NT2/D1 (cell line): ENCODE measurements at regions not wholly inside any gene's neighbourhood (a gene's known extent, or its start where the extent isn't known, plus 50 kb on each side); places are given as distances from the start of the nearest gene placed in this dataset.

Source experiments
- DNase-seq: peaks from one replicate; pipeline ENCODE4 v3.0.0-alpha.2; 2011; ENCODE audit warnings: low read depth, low spot score
- H3K27me3 ChIP-seq: 2 replicates; pipeline ENCODE4 v1.6.0; 2011; ENCODE audit warnings: mild to moderate bottlenecking; ENCODE audit not compliant: insufficient read length, insufficient read depth
- H3K36me3 ChIP-seq: 2 replicates; pipeline ENCODE4 v1.6.1; 2011; ENCODE audit warnings: mild to moderate bottlenecking, low read length, mixed read lengths; ENCODE audit not compliant: insufficient read depth, insufficient read length
- H3K4me1 ChIP-seq: 2 replicates; pipeline ENCODE4 v1.5.1; 2011; ENCODE audit not compliant: insufficient read depth, insufficient read length
- H3K4me3 ChIP-seq: 2 replicates; pipeline ENCODE4 v1.5.1; 2011; ENCODE audit warnings: low read depth; ENCODE audit not compliant: insufficient read length
- H3K9ac ChIP-seq: 2 replicates; pipeline ENCODE4 v1.6.0; 2011; ENCODE audit warnings: low read depth; ENCODE audit not compliant: insufficient read length
- H3K9me3 ChIP-seq: 2 replicates; pipeline ENCODE4 v1.5.1; 2011; ENCODE audit warnings: mild to moderate bottlenecking, low read length; ENCODE audit not compliant: insufficient read depth
- SUZ12 ChIP-seq: IDR thresholded peaks from 2 replicates; pipeline ENCODE4 v1.6.1; 2011; ENCODE audit not compliant: insufficient read length, insufficient read depth; ENCODE audit errors: extremely low read depth
- YY1 ChIP-seq: IDR thresholded peaks from 2 replicates; pipeline ENCODE4 v1.6.1; 2011; ENCODE audit not compliant: insufficient read length, insufficient read depth
- ZNF274 ChIP-seq: IDR thresholded peaks from 2 replicates; pipeline ENCODE4 v1.6.1; 2011; ENCODE audit warnings: mild to moderate bottlenecking, low read depth, low read length

DNA sequence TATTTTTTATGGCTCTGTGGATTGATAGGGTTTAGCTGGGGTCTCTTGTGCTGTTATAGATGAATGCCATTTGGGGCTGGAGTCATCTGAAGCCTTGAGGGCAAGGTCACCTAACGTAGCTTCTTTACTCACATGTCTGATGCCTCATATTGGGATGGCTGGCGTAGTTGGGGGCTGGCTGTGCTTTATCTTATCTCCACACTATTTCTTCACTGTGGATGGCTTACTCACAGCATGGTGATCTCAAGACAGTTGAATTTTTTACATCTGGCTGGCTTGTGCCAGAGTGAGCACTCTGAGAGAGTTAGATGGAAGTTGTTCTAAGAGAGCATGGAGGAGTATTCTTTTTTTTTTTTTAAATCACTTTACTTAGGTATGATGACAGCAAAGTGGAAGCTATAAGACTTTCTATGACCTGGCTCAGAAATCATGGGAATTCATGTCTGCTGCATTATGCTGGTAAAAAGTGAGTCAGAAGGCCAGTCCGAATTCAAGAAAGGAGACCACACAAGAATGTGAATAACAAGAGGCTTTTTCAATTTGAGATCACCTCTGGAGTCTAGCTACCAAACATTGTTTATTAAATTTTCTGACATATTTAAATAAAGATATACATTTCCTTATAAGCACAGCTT is 252.4 kb upstream of the TPK1 start:
- no peak for DNase-seq
- peaks cover 4% of the 10 kb centered on the region; the same call in 1 of the 2 replicates for H3K9me3 ChIP-seq

DNA sequence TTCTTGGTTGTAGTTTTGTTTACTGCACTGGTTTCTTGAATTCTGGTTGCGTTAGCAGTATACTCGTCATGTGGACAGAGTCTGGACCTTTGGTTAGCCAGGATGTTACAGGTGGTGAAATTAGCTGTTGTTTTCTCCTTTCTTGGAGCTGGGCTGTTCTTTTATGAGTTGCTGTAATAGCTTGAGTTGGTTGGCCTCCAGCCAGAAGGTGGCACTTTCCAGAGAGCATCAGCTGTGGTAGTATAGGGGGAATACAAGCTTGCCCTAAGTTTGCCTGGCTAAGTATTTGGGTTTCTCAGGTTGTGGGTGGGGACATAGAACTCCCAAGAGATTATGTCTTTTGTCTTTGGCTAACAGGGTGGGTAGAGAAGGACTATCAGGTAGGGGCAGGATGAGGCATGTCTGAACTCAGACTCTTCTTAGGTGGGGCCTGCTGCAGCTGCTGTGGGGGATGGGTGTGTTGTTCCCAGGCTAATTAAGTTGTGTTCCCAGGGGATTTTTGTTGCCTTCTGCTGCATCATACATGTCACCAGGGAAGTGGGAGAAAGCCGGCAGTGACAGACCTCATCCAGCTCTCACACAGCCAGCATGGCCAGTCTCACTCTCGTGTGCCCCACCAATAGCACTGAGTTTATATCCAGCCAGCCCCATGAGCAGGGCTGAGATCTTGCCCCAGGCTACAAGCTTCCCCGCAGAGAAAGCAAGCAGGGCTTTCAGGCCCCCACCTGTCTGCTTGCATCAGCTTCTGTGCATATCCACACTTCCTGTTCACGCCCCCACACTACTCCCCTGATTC is 246.7 kb upstream of the TPK1 start:
- no peak for DNase-seq
- Histone ChIP-seq H3K36me3 (no peaks in the 10 kb centered on the region), H3K4me1 (no peaks in the 10 kb centered on the region), H3K27me3 (no peaks in the 10 kb centered on the region), H3K4me3 (no peak overlapping the region), H3K9me3 (peaks cover 4% of the 10 kb centered on the region; the same call in 1 of the 2 replicates), H3K9ac (no peak overlapping the region)
- TF ChIP-seq SUZ12 = no peak

More for the DNA sequence above, 252.4 kb upstream of the TPK1 start:
- no peaks in the 10 kb centered on the region for H3K36me3 ChIP-seq
- H3K4me3 ChIP-seq = no peak overlapping the region
- H3K27me3 ChIP-seq = no peaks in the 10 kb centered on the region
- H3K4me1 ChIP-seq = no peaks in the 10 kb centered on the region
- TF ChIP-seq ZNF274 = no peak
- no peak overlapping the region for H3K9ac ChIP-seq

DNA sequence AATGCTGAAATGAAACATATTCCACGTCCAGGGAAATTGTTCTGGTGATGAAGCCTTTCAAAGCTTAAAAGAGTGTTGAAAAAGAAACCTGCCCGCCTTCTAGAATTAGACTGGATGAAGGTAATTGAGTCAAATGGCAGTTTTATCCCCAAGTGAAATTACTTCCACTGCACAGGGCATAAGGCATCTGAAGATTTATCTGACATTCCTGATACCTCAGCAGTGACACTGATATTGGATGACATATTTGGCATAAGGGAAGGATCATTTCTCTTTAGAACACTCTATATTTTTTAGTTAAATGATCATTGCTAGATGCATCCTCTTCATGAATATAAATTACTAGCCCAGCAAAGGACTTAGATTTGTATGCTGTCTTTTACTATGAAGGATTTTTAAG is 229.6 kb upstream of the TPK1 start:
- TF ChIP-seq ZNF274 = no peak
- TF ChIP-seq SUZ12 = no peak
- TF ChIP-seq YY1 = no peak
- no peaks in the 10 kb centered on the region for H3K36me3 ChIP-seq
- H3K4me1 ChIP-seq = no peaks in the 10 kb centered on the region
- DNase-seq = no peak
- no peak overlapping the region for H3K4me3 ChIP-seq
- no peaks in the 10 kb centered on the region for H3K27me3 ChIP-seq
- no peak overlapping the region for H3K9ac ChIP-seq
- no peaks in the 10 kb centered on the region for H3K9me3 ChIP-seq

- no peak overlapping the region for H3K4me3 ChIP-seq
These were observed 228.3 kb upstream of the TPK1 start for GRCh38 chr7:145064114-145064513.

GRCh38 chr7:145053781-145054180 is 217.9 kb upstream of the TPK1 start:
- no peak for DNase-seq
- no peak overlapping the region for H3K9ac ChIP-seq
- TF ChIP-seq ZNF274 (no peak), SUZ12 (no peak), YY1 (no peak)

More at GRCh38 chr7:145064114-145064513, 228.3 kb upstream of the TPK1 start:
- no peak for DNase-seq
- Histone ChIP-seq H3K9ac (no peak overlapping the region), H3K36me3 (no peaks in the 10 kb centered on the region), H3K4me1 (no peaks in the 10 kb centered on the region), H3K27me3 (no peaks in the 10 kb centered on the region), H3K9me3 (no peaks in the 10 kb centered on the region)
- no peak for TF ChIP-seq SUZ12

GRCh38 chr7:145050415-145050814 is 214.6 kb upstream of the TPK1 start:
- no peaks in the 10 kb centered on the region for H3K36me3 ChIP-seq
- H3K4me3 ChIP-seq = no peak overlapping the region
- H3K4me1 ChIP-seq = no peaks in the 10 kb centered on the region
- H3K9ac ChIP-seq = no peak overlapping the region
- no peaks in the 10 kb centered on the region for H3K9me3 ChIP-seq
- TF ChIP-seq SUZ12 = no peak
- no peaks in the 10 kb centered on the region for H3K27me3 ChIP-seq
- no peak for DNase-seq

More at GRCh38 chr7:145053781-145054180, 217.9 kb upstream of the TPK1 start:
- no peaks in the 10 kb centered on the region for H3K4me1 ChIP-seq
- H3K27me3 ChIP-seq = no peaks in the 10 kb centered on the region
- H3K4me3 ChIP-seq = no peak overlapping the region
- H3K36me3 ChIP-seq = no peaks in the 10 kb centered on the region
- no peaks in the 10 kb centered on the region for H3K9me3 ChIP-seq

- DNase-seq = peak; percentile 70
- no peaks in the 10 kb centered on the region for H3K27me3 ChIP-seq
- peaks cover 11% of the 10 kb centered on the region for H3K9me3 ChIP-seq
- H3K4me1 ChIP-seq = no peaks in the 10 kb centered on the region
- H3K9ac ChIP-seq = no peak overlapping the region
- H3K4me3 ChIP-seq = no peak overlapping the region
- no peaks in the 10 kb centered on the region for H3K36me3 ChIP-seq
- no peak for TF ChIP-seq SUZ12
- TF ChIP-seq ZNF274 = no peak
- no peak for TF ChIP-seq YY1
These were observed 201.0 kb upstream of the TPK1 start for GRCh38 chr7:145036604-145037405.
